Fibroblast of upper back skin (primary cell): ENCODE measurements at regions not wholly inside any gene's neighbourhood (a gene's known extent, or its start where the extent isn't known, plus 50 kb on each side); places are given as distances from the start of the nearest gene placed in this dataset.
"Not testable (repeated sequence)": the region's sequence is repeated elsewhere in the genome, so short reads cannot be mapped to it uniquely, and the experiment has no call there.

Source experiments
- DNase-seq: peaks from one replicate; pipeline ENCODE4 v3.0.0-alpha.2; 2013

GRCh38 chr1:47688461-47689296 is 250.8 kb downstream of the FOXD2 start:
- no peak for DNase-seq

- DNase-seq, result no peak
Observed at GRCh38 chr1:47689894-47690293, 252.1 kb downstream of the FOXD2 start.

GRCh38 chr1:47690341-47691250 is 252.8 kb downstream of the FOXD2 start:
- DNase-seq, result no peak

- DNase-seq, result not testable (repeated sequence)
Observed at GRCh38 chr1:47691293-47691692, 253.4 kb downstream of the FOXD2 start.

- DNase-seq, result no peak
Observed at GRCh38 chr1:47692196-47692595, 254.4 kb downstream of the FOXD2 start.

GRCh38 chr1:47693115-47693514 is 255.3 kb downstream of the FOXD2 start:
- DNase-seq, result no peak

- DNase-seq, result no peak
Observed at GRCh38 chr1:47694011-47694890, 256.4 kb downstream of the FOXD2 start.

- no peak for DNase-seq
Observed at GRCh38 chr1:47696404-47696736, 258.5 kb downstream of the FOXD2 start.

GRCh38 chr1:47696737-47697441 is 259.0 kb downstream of the FOXD2 start:
- DNase-seq, result no peak

- no peak for DNase-seq
Observed at GRCh38 chr1:47697616-47698335, 259.9 kb downstream of the FOXD2 start.

- peak; percentile 12 for DNase-seq
Observed at GRCh38 chr1:47699492-47700235, 261.8 kb downstream of the FOXD2 start.

- no peak for DNase-seq
Observed at GRCh38 chr1:47701283-47701682, 263.4 kb downstream of the FOXD2 start.

GRCh38 chr1:47701741-47702515 is 264.1 kb downstream of the FOXD2 start:
- no peak for DNase-seq

GRCh38 chr1:47703156-47703825 is 265.4 kb downstream of the FOXD2 start:
- DNase-seq, result no peak

GRCh38 chr1:47703981-47704596 is 266.2 kb downstream of the FOXD2 start:
- peak; percentile 74 for DNase-seq

- DNase-seq, result no peak
Observed at GRCh38 chr1:47705517-47706130, 267.8 kb downstream of the FOXD2 start.

- no peak for DNase-seq
Observed at GRCh38 chr1:47707503-47707902, 269.7 kb downstream of the FOXD2 start.

GRCh38 chr1:47708019-47708535 is 270.2 kb downstream of the FOXD2 start:
- no peak for DNase-seq
